Neural progenitor cell (in vitro differentiated cells): ENCODE measurements at regions not wholly inside any gene's neighbourhood (a gene's known extent, or its start where the extent isn't known, plus 50 kb on each side); places are given as distances from the start of the nearest gene placed in this dataset.
"Not testable (repeated sequence)": the region's sequence is repeated elsewhere in the genome, so short reads cannot be mapped to it uniquely, and the experiment has no call there.

Experiments used
- DNase-seq: peaks from one replicate; pipeline ENCODE4 v3.0.0-alpha.2; 2016; ENCODE audit warnings: low spot score
- H2AFZ ChIP-seq: fragments of 200-600 bp; sonication (generic); replicated peaks from 2 replicates; pipeline ENCODE4 v1.6.1; 2016; ENCODE audit warnings: antibody characterized with exemption
- H3F3A ChIP-seq: fragments of 200-600 bp; sonication (generic); 2 replicates; pipeline ENCODE4 v1.6.1; 2016; ENCODE audit warnings: antibody characterized with exemption, low read depth
- H3K27ac ChIP-seq: fragments of 200-600 bp; sonication (generic); 2 replicates; pipeline ENCODE4 v1.5.1; 2016; ENCODE audit warnings: mild to moderate bottlenecking
- H3K27me3 ChIP-seq: fragments of 200-600 bp; sonication (generic); 2 replicates; pipeline ENCODE4 v1.6.1; 2016; ENCODE audit warnings: mild to moderate bottlenecking, moderate library complexity
- H3K36me3 ChIP-seq: fragments of 200-600 bp; sonication (generic); 2 replicates; pipeline ENCODE4 v1.5.1; 2016
- H3K4me1 ChIP-seq: fragments of 200-600 bp; sonication (generic); 2 replicates; pipeline ENCODE4 v1.6.1; 2016; ENCODE audit warnings: mixed run types
- H3K4me2 ChIP-seq: fragments of 200-600 bp; sonication (generic); 2 replicates; pipeline ENCODE4 v1.6.1; 2016
- H3K4me3 ChIP-seq: fragments of 200-600 bp; sonication (generic); 2 replicates; pipeline ENCODE4 v1.5.1; 2016
- H3K79me2 ChIP-seq: fragments of 200-600 bp; sonication (generic); 2 replicates; pipeline ENCODE4 v1.6.1; 2016; ENCODE audit warnings: low read depth
- H3K9ac ChIP-seq: fragments of 200-600 bp; sonication (generic); 2 replicates; pipeline ENCODE4 v1.6.1; 2016
- H3K9me3 ChIP-seq: fragments of 200-600 bp; sonication (generic); 2 replicates; pipeline ENCODE4 v1.5.1; 2016; ENCODE audit warnings: low read depth
- H4K20me1 ChIP-seq: fragments of 200-600 bp; sonication (generic); 2 replicates; pipeline ENCODE4 v1.6.1; 2016; ENCODE audit warnings: low read depth
- H3K27ac Mint-ChIP-seq: 3 replicates; pipeline ENCODE4 v1.8.0; 2021; ENCODE audit warnings: mixed read lengths
- H3K27me3 Mint-ChIP-seq: 2 replicates; pipeline ENCODE4 v1.8.0; 2022; ENCODE audit warnings: low read depth, mild to moderate bottlenecking, inconsistent platforms, moderate library complexity, mixed read lengths; ENCODE audit not compliant: insufficient read depth
- H3K36me3 Mint-ChIP-seq: 3 replicates; pipeline ENCODE4 v1.8.0; 2021; ENCODE audit warnings: mixed read lengths
- H3K4me1 Mint-ChIP-seq: 3 replicates; pipeline ENCODE4 v1.8.0; 2021; ENCODE audit warnings: mixed read lengths
- H3K4me3 Mint-ChIP-seq: 3 replicates; pipeline ENCODE4 v1.8.0; 2021; ENCODE audit warnings: mild to moderate bottlenecking, moderate library complexity, mixed read lengths
- H3K9me3 Mint-ChIP-seq: 3 replicates; pipeline ENCODE4 v1.8.0; 2020; ENCODE audit warnings: mixed read lengths
- EZH2 ChIP-seq: fragments of 200-600 bp; sonication (generic); IDR thresholded peaks from 2 replicates; pipeline ENCODE4 v1.6.1; 2017; ENCODE audit warnings: antibody characterized with exemption, mild to moderate bottlenecking, moderate library complexity
- EZH2phosphoT487 ChIP-seq: fragments of 200-600 bp; sonication (generic); IDR thresholded peaks from 2 replicates; pipeline ENCODE4 v1.6.1; 2017; ENCODE audit warnings: antibody characterized with exemption
- TF ChIP-seq, protein P1 (sequence below): fragments of 200-600 bp; sonication (generic); IDR thresholded peaks from 2 replicates; pipeline ENCODE4 v1.5.1; 2017; ENCODE audit warnings: antibody characterized with exemption, mild to moderate bottlenecking

DNA sequence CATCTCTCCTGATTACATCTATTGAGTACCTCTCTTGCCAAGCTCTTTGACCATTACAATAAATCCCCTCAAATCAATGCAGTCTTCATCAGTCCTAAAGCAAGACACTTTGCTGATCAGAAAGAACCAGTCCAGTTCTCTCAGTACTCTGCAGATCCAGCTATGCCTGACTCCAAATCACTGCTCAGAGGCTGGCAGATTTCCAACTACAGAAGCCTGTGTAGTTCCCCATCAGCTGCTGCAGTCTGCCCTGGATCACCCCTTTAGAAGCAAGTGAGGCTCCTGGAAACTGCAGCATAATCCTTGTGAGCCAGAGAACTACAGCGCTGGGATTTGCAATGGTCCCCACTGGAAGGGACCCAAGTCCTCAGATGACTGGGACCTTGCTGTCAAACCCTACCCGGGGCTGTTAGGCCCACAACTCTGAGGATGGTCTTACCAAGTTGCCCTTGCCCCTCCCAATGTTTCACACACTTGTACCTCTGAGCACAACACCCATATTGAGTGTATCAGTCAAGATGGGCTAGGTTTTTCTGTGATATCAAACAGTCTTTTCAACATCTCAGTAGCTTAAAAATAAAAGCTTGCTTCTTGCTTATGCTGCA, 81.9 kb upstream of the TOPAZ1 start:
- no peaks in the 10 kb centered on the region for H3K36me3 Mint-ChIP-seq
- no peaks in the 10 kb centered on the region for H3K9me3 ChIP-seq
- TF ChIP-seq, protein P1, sequence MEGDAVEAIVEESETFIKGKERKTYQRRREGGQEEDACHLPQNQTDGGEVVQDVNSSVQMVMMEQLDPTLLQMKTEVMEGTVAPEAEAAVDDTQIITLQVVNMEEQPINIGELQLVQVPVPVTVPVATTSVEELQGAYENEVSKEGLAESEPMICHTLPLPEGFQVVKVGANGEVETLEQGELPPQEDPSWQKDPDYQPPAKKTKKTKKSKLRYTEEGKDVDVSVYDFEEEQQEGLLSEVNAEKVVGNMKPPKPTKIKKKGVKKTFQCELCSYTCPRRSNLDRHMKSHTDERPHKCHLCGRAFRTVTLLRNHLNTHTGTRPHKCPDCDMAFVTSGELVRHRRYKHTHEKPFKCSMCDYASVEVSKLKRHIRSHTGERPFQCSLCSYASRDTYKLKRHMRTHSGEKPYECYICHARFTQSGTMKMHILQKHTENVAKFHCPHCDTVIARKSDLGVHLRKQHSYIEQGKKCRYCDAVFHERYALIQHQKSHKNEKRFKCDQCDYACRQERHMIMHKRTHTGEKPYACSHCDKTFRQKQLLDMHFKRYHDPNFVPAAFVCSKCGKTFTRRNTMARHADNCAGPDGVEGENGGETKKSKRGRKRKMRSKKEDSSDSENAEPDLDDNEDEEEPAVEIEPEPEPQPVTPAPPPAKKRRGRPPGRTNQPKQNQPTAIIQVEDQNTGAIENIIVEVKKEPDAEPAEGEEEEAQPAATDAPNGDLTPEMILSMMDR: no peak
- TF ChIP-seq EZH2 (no peak), EZH2phosphoT487 (no peak)

DNA sequence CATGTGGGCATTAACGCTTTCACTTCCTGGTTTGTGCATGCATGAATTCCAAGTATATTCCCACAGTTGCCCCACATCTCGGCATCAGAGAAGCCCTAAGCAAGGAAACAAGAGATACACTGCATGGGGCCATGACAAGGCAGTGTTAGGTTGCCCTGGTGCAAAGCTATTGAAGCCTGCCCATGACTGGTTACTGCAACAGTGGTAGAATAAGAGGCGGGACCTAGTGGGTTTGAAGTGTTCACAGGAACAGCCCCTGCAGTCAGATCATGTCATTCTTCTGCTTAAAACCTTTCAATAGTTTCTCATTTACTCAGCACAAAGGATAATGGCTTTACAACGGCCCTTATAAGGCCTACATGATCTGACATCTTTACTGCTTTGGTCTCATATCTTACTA, 80.9 kb upstream of the TOPAZ1 start:
- Mint-ChIP-seq H3K4me1 (peaks cover 5% of the 10 kb centered on the region), H3K27ac (no peak overlapping the region), H3K36me3 (no peaks in the 10 kb centered on the region), H3K27me3 (peaks cover 2% of the 10 kb centered on the region), H3K9me3 (no peaks in the 10 kb centered on the region), H3K4me3 (no peak overlapping the region)
- H3F3A ChIP-seq: no peaks in the 10 kb centered on the region
- no peak overlapping the region for H3K27ac ChIP-seq
- no peak overlapping the region for H3K9ac ChIP-seq
- no peaks in the 10 kb centered on the region for H4K20me1 ChIP-seq
- H3K79me2 ChIP-seq: no peaks in the 10 kb centered on the region
- H3K4me3 ChIP-seq: no peak overlapping the region
- no peak for TF ChIP-seq EZH2phosphoT487
- TF ChIP-seq EZH2: no peak
- TF ChIP-seq, protein P1: no peak
- H2AFZ ChIP-seq: no peak overlapping the region
- H3K9me3 ChIP-seq: no peaks in the 10 kb centered on the region
- no peaks in the 10 kb centered on the region for H3K36me3 ChIP-seq
- DNase-seq: no peak
- peaks cover 3% of the 10 kb centered on the region for H3K27me3 ChIP-seq
- H3K4me1 ChIP-seq: no peaks in the 10 kb centered on the region
- no peak overlapping the region for H3K4me2 ChIP-seq

More for the DNA sequence above, 81.9 kb upstream of the TOPAZ1 start:
- no peaks in the 10 kb centered on the region for H3K4me1 ChIP-seq
- no peak overlapping the region for H3K9ac ChIP-seq
- Mint-ChIP-seq H3K27me3 (peaks cover 2% of the 10 kb centered on the region), H3K9me3 (no peaks in the 10 kb centered on the region), H3K27ac (no peak overlapping the region), H3K4me3 (no peak overlapping the region), H3K4me1 (peaks cover 5% of the 10 kb centered on the region)
- H3K27me3 ChIP-seq: peaks cover 8% of the 10 kb centered on the region
- no peak overlapping the region for H2AFZ ChIP-seq
- H3F3A ChIP-seq: no peaks in the 10 kb centered on the region
- H3K27ac ChIP-seq: no peak overlapping the region
- DNase-seq: no peak
- H4K20me1 ChIP-seq: no peaks in the 10 kb centered on the region
- H3K79me2 ChIP-seq: no peaks in the 10 kb centered on the region
- no peaks in the 10 kb centered on the region for H3K36me3 ChIP-seq
- H3K4me3 ChIP-seq: no peak overlapping the region
- no peak overlapping the region for H3K4me2 ChIP-seq

GRCh38 chr3:44171891-44172290, 69.8 kb upstream of the TOPAZ1 start:
- Mint-ChIP-seq H3K4me1 (no peaks in the 10 kb centered on the region), H3K27me3 (peaks cover 6% of the 10 kb centered on the region), H3K4me3 (no peak overlapping the region), H3K27ac (no peak overlapping the region), H3K9me3 (no peaks in the 10 kb centered on the region), H3K36me3 (no peaks in the 10 kb centered on the region)
- H3F3A ChIP-seq: no peaks in the 10 kb centered on the region
- no peaks in the 10 kb centered on the region for H3K36me3 ChIP-seq
- no peak overlapping the region for H2AFZ ChIP-seq
- TF ChIP-seq EZH2 (no peak), EZH2phosphoT487 (no peak)
- TF ChIP-seq, protein P1: no peak
- no peak for DNase-seq
- H3K27ac ChIP-seq: no peak overlapping the region
- H3K9me3 ChIP-seq: no peaks in the 10 kb centered on the region
- no peaks in the 10 kb centered on the region for H3K4me1 ChIP-seq
- no peak overlapping the region for H3K4me3 ChIP-seq
- no peaks in the 10 kb centered on the region for H3K27me3 ChIP-seq
- H4K20me1 ChIP-seq: no peaks in the 10 kb centered on the region
- H3K79me2 ChIP-seq: no peaks in the 10 kb centered on the region
- H3K9ac ChIP-seq: no peak overlapping the region
- H3K4me2 ChIP-seq: no peak overlapping the region

DNA sequence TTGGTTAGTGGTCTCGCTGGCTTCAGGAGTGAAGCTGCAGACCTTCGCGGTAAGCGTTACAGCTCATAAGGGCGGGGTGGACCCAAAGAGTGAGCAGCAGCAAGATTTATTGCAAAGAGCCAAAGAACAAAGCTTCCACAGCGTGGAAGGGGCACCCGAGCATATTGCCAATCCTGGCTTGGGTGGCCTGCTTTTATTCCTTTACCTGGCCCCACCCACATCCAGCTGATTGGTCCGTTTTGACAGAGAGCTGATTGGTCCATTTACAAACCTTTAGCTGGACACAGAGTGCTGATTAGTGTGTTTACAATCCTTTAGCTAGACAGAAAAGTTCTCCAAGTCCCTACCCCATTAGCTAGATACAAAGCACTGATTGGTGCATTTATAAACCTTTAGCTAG, 69.0 kb upstream of the TOPAZ1 start:
- not testable (repeated sequence) for H3K27me3 ChIP-seq, H3K9ac ChIP-seq, H3K4me3 Mint-ChIP-seq, H3F3A ChIP-seq, H3K27me3 Mint-ChIP-seq, H3K36me3 Mint-ChIP-seq, H3K36me3 ChIP-seq, H3K79me2 ChIP-seq, H3K9me3 Mint-ChIP-seq, H4K20me1 ChIP-seq, H3K4me1 Mint-ChIP-seq, H3K9me3 ChIP-seq, H3K27ac ChIP-seq, DNase-seq, H2AFZ ChIP-seq, H3K4me1 ChIP-seq, H3K4me2 ChIP-seq, H3K27ac Mint-ChIP-seq, H3K4me3 ChIP-seq
